BJ (cell line): ENCODE measurements at regions not wholly inside any gene's neighbourhood (a gene's known extent, or its start where the extent isn't known, plus 50 kb on each side); places are given as distances from the start of the nearest gene placed in this dataset.

Experiments
- CTCF ChIA-PET: fragments of 350-600 bp; formaldehyde crosslinking; extraction: SDS; loops from one replicate; lab custom pipeline; 2021; ENCODE audit warnings: antibody characterized with exemption, inconsistent platforms; lab: Yijun Ruan, JAX
- POLR2A ChIA-PET: fragments of 300-600 bp; sonication (Branson Sonifier 250); formaldehyde crosslinking; extraction: SDS; loops from one replicate; lab custom pipeline; 2021; ENCODE audit warnings: antibody characterized with exemption; lab: Charles Lee
- DNase-seq: peaks from one replicate; pipeline ENCODE4 v3.0.0-alpha.2; 2011; ENCODE audit warnings: low read depth
- H3K27me3 ChIP-seq: 2 replicates; pipeline ENCODE4 v1.6.0; 2011; ENCODE audit warnings: low read length; ENCODE audit not compliant: control insufficient read depth, insufficient read depth
- H3K36me3 ChIP-seq: 2 replicates; pipeline ENCODE4 v1.5.1; 2011; ENCODE audit warnings: low read length; ENCODE audit not compliant: control insufficient read depth, insufficient read depth
- H3K4me3 ChIP-seq: 2 replicates; pipeline ENCODE4 v1.5.1; 2011; ENCODE audit warnings: low read depth, mild to moderate bottlenecking, control low read depth, low read length
- CTCF ChIP-seq: IDR thresholded peaks from 2 replicates; pipeline ENCODE4 v1.5.1; 2011; ENCODE audit warnings: low read depth, mild to moderate bottlenecking, control low read depth, inconsistent platforms, low read length, moderate library complexity; ENCODE audit not compliant: insufficient read depth

GRCh38 chr11:70631624-70632047, 233.3 kb downstream of the CTTN start:
- Histone ChIP-seq H3K27me3 (0 out of 2 replicates have a peak, but pooled peaks cover 1% of the 10 kb centered on the region), H3K4me3 (no peak overlapping the region), H3K36me3 (no peaks in the 10 kb centered on the region)
- CTCF ChIA-PET, result interaction anchor here (0.6 kb wide), 1 partner anchor 30 kb away, joined by 3 read pairs; no protein-coding TSS in a partner anchor
- POLR2A ChIA-PET, result interaction anchor here (0.6 kb wide), 1 partner anchor 622 kb away, joined by 4 read pairs; no protein-coding TSS in a partner anchor
- no peak for DNase-seq
- TF ChIP-seq CTCF, result no peak

- H3K36me3 ChIP-seq, result no peaks in the 10 kb centered on the region
- DNase-seq, result no peak
- TF ChIP-seq CTCF, result no peak
- ChIA-PET CTCF (interaction anchor here (0.6 kb wide), 1 partner anchor 57 kb away, joined by 3 read pairs; no protein-coding TSS in a partner anchor), POLR2A (no interaction called here)
- H3K4me3 ChIP-seq, result no peak overlapping the region
- H3K27me3 ChIP-seq, result no peaks in the 10 kb centered on the region
Measured at GRCh38 chr11:70633610-70634009, 235.3 kb downstream of the CTTN start.

- Histone ChIP-seq H3K4me3 (no peak overlapping the region), H3K36me3 (no peaks in the 10 kb centered on the region), H3K27me3 (no peaks in the 10 kb centered on the region)
- POLR2A ChIA-PET, result no interaction called here
- TF ChIP-seq CTCF, result no peak
- CTCF ChIA-PET, result no interaction called here
- DNase-seq, result no peak
Measured at GRCh38 chr11:70636659-70637058, 238.3 kb downstream of the CTTN start.

GRCh38 chr11:70637186-70637800, 239.0 kb downstream of the CTTN start:
- H3K36me3 ChIP-seq, result no peaks in the 10 kb centered on the region
- H3K4me3 ChIP-seq, result no peak overlapping the region
- no peak for DNase-seq
- no peak for TF ChIP-seq CTCF
- H3K27me3 ChIP-seq, result no peaks in the 10 kb centered on the region
- ChIA-PET CTCF (no interaction called here), POLR2A (no interaction called here)

- ChIA-PET POLR2A (no interaction called here), CTCF (no interaction called here)
- no peak for DNase-seq
- H3K36me3 ChIP-seq, result no peaks in the 10 kb centered on the region
- TF ChIP-seq CTCF, result no peak
- no peak overlapping the region for H3K4me3 ChIP-seq
- H3K27me3 ChIP-seq, result no peaks in the 10 kb centered on the region
Measured at GRCh38 chr11:70637949-70638583, 239.7 kb downstream of the CTTN start.
